Stimulated activated CD4-positive, alpha-beta T cell treated with anti-CD3 and anti-CD28 coated beads, Interleukin-15, amount 100 ng/mL, for 1 hour (primary cell): ENCODE measurements at regions not wholly inside any gene's neighbourhood (a gene's known extent, or its start where the extent isn't known, plus 50 kb on each side); places are given as distances from the start of the nearest gene placed in this dataset.
"Not testable (repeated sequence)": the region's sequence is repeated elsewhere in the genome, so short reads cannot be mapped to it uniquely, and the experiment has no call there.

Source experiments
- DNase-seq, 2 donors: peaks; one replicate each; pipeline ENCODE4 v3.0.0-alpha.2; 2020; ENCODE audit warnings: low read depth in 1 of 2, low spot score in 1 of 2

- no peak for DNase-seq
Observed at GRCh38 chr3:127441764-127442163, 148.8 kb downstream of the TPRA1 start.

GRCh38 chr3:127440384-127440783 is 150.1 kb downstream of the TPRA1 start:
- no peak for DNase-seq

GRCh38 chr3:127439621-127440020 is 150.9 kb downstream of the TPRA1 start:
- DNase-seq, result no peak

- no peak for DNase-seq
Observed at GRCh38 chr3:127438951-127439350, 151.1 kb upstream of the PRR20G start.

- no peak for DNase-seq
Observed at GRCh38 chr3:127438371-127438770, 150.5 kb upstream of the PRR20G start.

- DNase-seq, result not testable (repeated sequence)
Observed at GRCh38 chr3:127435299-127435698, 147.5 kb upstream of the PRR20G start.

GRCh38 chr3:127431066-127431465 is 143.2 kb upstream of the PRR20G start:
- DNase-seq, result no peak

GRCh38 chr3:127428344-127428997 is 140.6 kb upstream of the PRR20G start:
- no peak for DNase-seq

- DNase-seq, result no peak
Observed at GRCh38 chr3:127427666-127428065, 139.8 kb upstream of the PRR20G start.

GRCh38 chr3:127427156-127427555 is 139.3 kb upstream of the PRR20G start:
- no peak for DNase-seq

- DNase-seq, result no peak
Observed at GRCh38 chr3:127426444-127427153, 138.8 kb upstream of the PRR20G start.

- no peak for DNase-seq
Observed at GRCh38 chr3:127425505-127426443, 137.9 kb upstream of the PRR20G start.

- DNase-seq, result no peak
Observed at GRCh38 chr3:127424766-127425504, 137.1 kb upstream of the PRR20G start.

- DNase-seq, result no peak
Observed at GRCh38 chr3:127423856-127424765, 136.3 kb upstream of the PRR20G start.

- no peak for DNase-seq
Observed at GRCh38 chr3:127422663-127423375, 135.0 kb upstream of the PRR20G start.

- DNase-seq, result no peak
Observed at GRCh38 chr3:127421943-127422662, 134.3 kb upstream of the PRR20G start.

- DNase-seq, result no peak
Observed at GRCh38 chr3:127420829-127421228, 133.0 kb upstream of the PRR20G start.

- no peak for DNase-seq
Observed at GRCh38 chr3:127419641-127420553, 132.1 kb upstream of the PRR20G start.
